Cerebellar cortex (tissue), 1 donor: ENCODE measurements at regions not wholly inside any gene's neighbourhood (a gene's known extent, or its start where the extent isn't known, plus 50 kb on each side); places are given as distances from the start of the nearest gene placed in this dataset.
A peak's percentile ranks its signal among the peaks of the same experiment; 100 is the strongest.
"Not testable (repeated sequence)": the region's sequence is repeated elsewhere in the genome, so short reads cannot be mapped to it uniquely, and the experiment has no call there.

Experiments
- DNase-seq: peaks from one replicate; pipeline ENCODE4 v3.0.0-alpha.2; 2015; ENCODE audit warnings: low spot score

DNA sequence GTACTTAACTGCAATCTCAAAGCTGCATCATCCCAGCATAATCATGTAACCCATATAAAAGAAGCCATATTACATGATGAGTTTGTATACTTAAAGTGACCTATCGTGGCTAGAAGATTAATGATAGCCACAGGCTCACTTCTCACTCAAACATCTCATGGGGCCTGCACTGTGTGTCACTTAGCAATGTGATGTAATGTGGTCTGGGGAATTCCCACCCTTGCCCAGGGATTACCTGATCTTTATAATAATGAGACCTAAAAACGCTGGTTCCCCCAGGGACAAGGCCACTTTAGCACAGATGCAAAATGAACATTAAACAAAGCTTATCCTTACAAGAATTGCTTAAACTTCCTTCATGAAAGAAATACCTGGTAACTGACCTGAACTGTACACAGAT lies 427.1 kb upstream of the CNTNAP5 start:
- no peak for DNase-seq

DNA sequence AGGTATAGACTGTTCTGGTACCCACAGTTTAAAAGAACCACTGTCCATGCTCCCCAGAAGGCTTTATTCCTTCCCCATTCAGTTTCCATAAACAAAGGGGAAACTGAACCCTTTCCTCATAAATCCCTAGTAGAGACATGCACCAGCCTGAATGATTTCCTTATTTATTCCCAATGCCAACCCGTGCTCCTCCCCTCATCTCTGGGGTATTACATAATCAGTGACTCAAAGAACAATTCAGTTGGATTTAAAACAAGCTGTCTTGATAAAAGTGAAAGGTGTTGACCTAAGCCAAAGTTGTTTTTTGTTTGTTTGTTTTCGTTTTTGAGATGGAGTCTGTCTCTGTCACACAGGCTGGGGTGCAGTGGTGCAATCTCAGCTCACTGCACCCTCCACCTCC lies 418.5 kb upstream of the CNTNAP5 start:
- no peak for DNase-seq

DNA sequence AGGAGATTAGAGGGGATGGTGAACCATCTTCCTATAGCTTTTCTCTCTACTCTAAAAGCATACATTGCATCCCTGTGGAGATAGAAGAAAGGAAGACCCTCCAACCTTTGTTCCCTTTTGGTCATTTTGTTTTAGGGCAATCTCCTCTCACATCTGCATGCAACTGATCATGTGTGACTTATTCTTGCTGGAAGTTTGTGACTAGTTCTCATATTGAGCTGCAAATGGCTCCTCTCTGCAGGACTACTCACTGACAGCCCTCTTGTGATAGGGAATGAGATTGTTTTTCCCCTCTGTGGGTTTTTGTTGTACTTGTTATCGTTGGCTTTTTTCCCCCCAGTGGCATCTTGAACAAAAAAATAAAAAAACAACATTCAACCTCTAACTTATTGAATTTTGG lies 416.0 kb upstream of the CNTNAP5 start:
- no peak for DNase-seq

DNA sequence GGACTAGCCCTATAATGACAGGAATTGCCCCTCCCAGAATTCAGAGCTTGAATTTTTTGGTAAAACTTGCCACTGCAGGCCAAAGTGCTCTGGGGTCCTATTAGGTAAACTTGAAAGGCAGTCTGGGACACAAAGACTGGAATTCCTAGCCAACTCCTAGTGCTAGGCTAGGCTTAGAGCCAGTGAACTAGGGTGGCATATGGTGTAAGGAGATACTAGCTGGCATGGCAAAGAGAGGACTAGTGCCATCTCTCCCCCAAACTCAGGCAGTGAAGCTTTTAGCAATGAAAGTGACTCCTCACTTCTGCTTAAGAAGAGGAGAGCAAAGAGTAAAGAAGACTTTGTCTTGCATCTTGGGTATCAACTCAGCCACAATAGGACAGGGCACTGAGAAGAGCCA lies 410.5 kb upstream of the CNTNAP5 start:
- DNase-seq, result no peak

DNA sequence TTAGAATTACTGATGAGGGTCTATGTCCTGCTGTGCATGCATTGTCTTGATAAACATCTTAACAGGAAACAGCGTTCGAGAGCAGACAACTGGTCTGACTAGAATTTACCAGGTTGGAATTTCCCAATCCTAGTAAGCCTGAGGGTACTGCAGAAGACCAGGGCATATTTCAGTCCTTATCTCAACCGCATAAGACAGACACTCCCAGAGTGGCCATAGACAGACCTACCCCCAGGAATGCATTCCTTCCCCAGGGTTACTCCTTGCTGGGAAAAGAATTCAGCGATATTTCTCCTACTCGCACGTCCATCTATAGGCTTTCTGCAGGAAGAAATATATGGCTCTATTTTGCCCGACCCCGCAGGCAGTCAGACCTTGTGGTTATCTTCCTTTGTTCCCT lies 406.4 kb upstream of the CNTNAP5 start:
- DNase-seq, result not testable (repeated sequence)

DNA sequence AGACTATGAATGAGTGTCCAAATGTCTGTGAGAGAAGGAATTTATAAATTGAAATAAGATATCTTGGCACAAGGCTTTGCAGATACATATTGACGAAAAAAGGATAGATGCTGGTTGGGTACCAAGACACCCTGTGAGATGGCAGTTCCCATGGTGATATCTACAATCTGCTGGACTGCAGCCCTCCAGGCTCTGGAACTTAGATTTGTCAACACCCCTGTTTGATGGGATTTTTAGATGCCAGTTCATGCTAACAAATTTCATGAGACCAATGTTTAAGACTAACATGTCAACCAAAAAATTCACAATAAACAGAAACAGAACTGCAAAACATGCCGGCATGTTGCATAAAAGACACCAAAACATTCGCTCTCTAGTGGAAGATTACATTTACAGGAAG lies 400.3 kb upstream of the CNTNAP5 start:
- no peak for DNase-seq

DNA sequence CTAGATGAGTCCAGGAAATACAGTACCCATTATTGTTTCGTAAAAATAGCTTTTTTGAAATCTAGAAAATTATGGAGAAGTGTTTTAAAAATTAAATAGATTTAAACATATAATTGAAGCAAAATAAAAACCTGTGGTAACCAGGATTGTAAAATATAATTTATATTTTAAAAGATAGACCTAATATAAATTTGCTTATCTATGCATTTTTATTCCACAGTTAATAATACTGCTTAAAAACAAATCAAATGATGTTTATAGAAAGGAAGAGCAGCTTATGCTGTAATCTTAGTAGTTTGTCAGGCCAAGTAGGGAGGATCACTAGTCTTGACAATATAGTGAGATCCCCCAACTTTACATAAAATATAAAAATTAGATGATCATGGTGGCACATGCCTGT lies 388.9 kb upstream of the CNTNAP5 start:
- no peak for DNase-seq

DNA sequence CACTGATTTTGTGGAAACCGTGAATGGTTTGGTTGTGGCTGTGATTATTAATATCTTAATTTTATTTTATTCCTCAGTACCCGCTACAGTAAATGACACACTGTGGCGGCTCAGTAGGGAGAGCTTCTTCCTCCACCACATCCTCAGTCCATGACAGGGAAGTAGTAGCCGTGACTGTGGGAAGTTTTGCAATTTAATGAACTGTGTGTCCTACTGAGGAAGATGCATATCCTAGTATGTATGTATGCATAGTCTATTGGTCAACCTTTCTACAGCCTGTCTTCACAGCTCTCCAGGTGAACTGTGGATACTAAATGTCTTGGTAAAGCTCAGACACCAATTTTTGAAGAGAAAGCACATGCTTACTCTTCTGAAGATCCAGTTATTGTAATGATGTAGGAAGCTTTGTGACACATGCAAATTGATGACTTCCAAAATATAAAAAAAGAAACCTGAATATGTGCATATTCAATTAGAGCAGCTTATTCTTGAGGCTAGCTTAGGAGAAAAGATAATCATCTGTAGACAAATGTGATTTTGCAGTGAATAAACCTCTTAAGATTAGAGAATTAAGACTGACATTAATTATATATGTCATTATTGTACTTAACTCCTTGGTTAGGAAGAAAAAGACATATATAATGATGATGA lies 384.3 kb upstream of the CNTNAP5 start:
- DNase-seq, result no peak

DNA sequence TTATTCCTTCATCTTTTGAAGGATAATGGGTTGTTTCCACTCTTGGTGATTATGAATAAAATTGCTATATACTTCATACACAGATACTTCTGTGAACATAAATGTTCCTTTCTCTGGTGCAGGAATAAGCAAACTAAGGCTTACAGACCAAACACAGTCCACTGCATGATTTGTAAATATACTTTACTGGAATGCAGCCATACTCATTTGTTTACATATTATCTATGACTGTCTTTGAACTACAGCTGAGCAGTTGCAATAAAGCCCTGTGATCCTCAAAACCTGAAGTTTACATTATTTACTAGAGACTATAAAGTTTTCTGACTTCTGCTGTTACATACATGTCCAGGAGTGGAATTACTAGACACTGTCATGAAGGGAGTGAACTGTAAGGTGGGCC lies 381.0 kb upstream of the CNTNAP5 start:
- no peak for DNase-seq

DNA sequence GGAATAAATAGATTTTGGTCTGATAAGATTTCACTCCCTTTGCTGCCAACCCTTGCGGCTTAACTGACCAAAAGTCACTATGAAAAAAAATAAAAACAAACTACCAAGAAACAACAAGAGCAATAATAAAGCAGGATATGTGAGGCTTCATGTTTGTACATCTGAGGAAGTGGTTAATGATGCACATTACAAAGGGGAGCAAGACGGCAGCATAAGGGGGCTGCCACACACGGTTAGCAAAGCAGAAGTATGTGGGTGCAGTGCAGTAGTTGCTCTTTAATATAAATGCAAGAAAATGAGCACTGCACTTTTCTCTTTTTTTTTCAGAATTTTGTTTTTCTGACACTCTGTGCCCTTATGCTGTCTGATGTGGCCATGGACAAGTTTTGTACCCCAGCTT lies 377.1 kb upstream of the CNTNAP5 start:
- no peak for DNase-seq

DNA sequence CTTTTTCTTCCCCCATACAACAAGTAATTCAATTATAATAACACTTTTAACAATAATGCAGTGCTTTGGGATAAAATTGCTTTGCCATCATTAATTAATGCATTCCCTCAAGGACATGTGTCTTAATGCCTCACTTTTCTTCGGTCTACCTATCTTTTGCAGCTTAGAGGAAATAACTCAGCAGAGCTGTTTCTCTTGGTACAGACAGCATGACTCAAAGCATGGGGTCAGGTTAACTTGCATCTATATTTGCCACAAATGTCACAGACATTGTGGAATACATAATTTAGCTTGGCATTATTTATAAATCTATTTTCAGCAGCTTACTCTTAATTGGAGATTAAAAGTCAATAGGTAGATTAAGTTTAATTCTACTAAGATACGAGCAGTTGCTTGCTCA lies 376.1 kb upstream of the CNTNAP5 start:
- no peak for DNase-seq

DNA sequence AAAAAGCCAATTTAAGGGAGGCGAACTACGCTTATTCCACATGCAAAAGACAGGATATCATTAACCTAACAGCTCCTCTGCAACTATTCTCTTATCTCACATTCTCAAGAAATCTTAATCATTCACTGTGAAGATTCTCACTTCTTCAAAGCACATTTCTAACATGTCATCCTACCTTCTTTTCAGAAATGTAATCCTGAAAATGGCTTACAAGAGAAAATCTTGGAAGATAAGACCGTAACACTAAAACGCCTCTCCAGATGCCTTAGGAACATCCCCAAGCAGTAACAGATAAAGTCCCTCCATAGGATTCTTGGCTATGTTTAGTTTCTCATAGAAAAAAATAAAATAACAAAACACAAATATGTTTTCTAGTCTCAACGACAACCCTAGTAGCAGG lies 373.9 kb upstream of the CNTNAP5 start:
- no peak for DNase-seq

DNA sequence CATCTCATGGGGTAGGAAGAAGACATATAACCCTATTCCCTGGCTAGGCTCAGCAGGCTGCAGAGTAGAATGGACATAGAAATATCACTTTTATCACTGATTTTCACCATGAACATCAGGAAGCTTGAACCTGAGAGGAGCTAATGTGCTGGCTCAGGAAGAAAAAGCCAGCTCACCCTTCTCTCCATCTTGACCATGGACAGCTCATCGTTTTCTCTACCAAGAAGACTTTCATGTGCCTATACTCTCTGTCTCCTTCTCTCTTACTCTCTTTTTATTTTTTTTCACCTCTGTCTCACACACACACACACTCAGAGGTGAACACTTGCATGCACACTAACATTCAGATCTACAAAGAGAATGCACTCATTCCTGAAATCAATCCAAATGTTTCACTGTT lies 372.8 kb upstream of the CNTNAP5 start:
- DNase-seq, result no peak

DNA sequence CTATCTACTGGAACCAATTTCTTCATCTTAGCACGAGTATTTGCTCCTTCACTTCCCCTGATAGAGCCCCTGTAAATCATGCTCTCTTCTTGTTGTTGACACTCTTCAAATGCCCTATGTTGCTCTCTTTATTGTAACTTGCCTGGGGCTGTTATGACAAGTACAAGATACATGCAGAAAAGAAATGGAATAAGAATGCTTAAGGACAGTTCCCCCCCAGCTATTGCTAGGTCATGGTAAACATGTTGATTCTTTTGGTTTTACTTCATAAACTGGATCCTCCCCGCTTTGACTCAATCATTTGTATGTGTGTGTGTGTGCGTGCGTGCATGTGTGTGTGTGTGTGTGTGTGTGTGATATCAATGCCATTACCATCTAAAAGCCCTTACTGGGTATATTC lies 368.5 kb upstream of the CNTNAP5 start:
- no peak for DNase-seq

DNA sequence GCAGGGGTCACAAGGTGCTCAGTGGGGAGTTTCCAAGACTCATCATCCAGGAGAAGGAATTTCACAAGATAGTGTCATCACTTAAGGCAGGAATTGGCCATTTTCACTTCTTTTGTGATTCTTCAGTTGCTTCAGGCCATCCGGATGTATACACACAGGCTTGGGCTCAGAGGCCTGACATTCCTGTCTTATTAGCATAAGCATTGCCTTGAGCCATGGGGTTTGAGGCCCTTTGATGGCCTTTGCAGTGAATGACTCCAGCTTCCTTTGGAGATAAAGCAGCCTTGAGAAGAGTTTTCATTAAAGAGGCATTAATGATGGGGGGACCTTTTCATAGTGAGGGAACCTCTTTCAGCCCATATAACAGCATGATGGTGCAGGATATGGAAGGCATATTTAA lies 366.0 kb upstream of the CNTNAP5 start:
- no peak for DNase-seq

DNA sequence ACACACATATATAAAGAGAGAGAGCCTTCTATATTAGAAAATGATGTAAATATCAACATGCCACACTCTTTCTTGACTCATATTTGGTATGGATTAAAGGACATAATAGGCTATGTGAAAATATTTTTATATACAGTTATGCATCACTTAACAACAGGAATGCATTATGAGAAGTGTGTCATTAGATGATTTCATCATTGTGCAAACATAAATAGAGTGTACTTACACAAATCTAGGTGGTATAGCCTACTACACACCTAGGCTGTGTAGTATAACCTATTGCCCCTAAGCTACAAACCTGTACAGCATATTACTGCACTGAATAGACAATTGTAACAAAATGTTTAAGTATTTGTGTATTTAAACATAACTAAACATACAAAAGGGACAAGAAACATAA lies 354.8 kb upstream of the CNTNAP5 start:
- DNase-seq, result no peak

DNA sequence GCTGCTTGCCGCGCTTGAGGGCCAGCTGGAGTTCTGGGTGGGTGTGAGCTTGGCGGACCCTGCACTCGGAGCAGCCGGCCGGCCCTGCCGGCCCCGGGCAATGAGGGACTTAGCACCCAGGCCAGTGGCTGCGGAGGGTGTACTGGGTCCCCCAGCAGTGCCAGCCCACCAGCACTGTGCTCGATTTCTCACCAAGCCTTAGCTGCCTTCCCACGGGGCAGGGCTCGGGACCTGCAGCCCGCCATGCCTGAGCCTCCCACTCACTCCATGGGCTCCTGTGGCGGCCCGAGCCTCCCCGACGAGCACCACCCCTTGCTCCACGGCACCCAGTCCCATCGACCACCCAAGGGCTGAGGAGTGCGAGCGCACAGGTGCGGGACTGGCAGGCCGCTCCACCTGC lies 341.3 kb upstream of the CNTNAP5 start:
- DNase-seq, result not testable (repeated sequence)

DNA sequence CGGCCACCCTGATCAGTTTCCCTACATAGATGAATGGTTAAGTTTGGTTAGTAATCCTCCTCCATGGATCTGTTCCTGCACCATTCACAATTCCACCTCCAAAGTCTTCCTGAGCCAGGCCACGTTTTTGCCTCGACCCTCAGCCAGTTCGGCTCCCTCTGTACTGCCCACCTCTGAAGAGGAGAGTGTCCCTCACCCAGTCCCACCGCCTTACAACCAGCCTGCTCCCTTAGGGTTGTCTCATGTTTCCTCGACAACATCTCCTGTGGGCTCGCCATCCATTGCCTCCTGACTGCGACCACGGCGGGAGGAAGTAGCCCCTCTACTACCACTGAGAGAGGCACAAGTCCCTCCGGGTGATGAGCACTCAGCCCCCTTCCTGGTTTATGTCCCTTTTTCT lies 338.0 kb upstream of the CNTNAP5 start:
- no peak for DNase-seq

DNA sequence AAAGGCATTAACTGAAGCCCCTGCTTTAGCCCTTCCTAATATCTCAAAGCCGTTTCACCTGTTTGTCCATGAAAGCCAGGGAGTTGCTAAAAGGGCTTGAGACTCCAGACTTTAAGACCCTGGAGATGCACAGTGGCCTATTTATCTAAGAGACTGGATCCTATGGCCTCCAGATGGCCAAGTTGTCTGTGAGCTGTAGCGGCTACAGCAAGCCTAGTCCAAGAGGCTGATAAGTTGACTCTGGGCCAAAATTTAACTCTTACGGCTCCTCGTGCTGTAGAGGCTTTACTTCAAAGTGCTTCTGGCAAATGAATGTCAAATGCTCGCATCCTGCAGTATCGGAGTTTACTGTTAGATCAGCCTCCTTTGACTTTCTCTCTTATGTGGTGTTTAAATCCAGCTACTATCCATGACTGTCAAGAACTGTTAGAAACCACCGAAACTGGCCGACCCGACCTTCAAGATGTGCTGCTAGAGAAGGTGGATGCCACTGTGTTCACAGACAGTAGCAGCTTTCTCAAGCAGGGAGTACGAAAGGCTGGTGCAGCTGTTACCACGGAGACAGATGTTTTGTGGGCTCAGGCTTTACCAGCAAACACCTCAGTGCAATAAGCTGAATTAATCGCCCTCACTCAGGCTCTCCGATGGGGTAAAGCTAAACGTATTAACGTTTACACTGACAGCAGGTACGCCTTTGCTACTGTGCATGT lies 336.7 kb upstream of the CNTNAP5 start:
- peak; percentile 0 for DNase-seq

DNA sequence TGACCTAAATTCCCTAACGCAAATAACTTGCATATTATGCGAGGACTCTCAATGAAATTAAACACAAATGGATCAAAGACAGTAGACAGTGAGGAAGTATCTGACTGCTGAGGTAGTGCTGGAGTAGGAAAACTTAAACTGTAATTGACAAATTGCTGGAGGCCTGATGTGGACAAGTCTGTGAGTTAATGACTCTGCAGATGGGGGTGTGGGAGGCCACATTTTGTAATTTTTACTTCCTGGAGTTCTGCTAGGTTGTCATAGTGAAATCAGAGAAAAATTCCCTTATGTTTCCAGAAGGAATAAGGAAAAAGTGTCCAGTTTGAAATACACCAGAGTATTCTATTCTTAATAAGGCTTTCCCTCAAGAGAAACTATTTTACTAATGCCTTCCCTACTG lies 333.0 kb upstream of the CNTNAP5 start:
- DNase-seq, result no peak

DNA sequence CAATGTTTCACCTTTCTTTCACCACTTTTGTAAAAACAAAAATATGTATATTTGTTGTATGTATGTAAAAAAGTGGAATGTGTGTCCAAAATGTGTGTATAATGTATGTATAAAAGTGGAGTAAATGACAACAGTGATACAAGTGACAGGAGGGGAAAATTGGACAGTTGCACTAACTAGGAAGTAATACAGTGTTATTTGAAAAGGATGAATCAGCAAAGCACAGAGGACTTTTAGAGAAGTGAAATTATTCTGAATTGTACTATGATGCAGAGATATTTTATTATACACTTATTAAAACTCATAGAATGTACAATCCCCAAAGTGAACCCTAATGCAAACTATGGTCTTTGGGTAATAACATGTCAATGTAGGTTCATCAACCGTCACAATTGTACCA lies 331.3 kb upstream of the CNTNAP5 start:
- DNase-seq, result no peak

DNA sequence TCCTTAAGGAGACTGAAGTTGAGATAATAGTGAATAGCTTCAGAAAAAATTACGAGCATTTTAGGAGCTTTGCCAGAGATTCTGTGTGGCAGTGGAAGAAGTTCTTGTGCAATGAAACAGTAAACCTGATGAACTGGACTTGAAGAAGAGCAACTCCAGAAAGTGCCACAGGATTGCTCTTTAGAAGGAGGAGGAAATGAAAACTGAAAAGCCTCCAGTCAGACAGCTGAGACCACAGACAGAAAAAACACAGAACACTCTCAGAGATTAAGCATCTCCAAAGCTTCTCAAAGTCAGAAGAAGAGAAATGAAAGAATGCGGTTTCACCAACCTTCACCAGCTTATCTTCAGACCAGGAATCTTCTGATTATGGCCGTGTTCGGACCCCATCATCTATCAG lies 329.7 kb upstream of the CNTNAP5 start:
- no peak for DNase-seq

DNA sequence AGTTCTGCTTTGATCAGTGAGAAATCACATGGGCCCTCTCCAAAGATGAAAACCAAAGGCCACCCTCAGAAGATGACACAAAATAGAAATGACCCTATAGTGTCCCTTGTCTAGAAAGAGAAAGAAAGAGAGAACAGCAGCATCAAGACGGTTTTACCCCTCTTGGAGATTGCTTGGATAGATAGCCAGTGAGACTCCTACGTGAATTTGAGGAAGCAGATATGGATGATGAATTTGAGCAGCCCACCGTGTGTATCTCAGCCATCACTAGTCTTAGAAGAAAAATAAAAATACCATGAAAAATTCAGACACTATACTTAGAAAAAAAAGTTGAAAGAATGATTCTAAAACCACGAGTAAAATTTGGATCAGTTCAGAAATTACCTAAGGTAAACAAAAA lies 329.1 kb upstream of the CNTNAP5 start:
- no peak for DNase-seq

DNA sequence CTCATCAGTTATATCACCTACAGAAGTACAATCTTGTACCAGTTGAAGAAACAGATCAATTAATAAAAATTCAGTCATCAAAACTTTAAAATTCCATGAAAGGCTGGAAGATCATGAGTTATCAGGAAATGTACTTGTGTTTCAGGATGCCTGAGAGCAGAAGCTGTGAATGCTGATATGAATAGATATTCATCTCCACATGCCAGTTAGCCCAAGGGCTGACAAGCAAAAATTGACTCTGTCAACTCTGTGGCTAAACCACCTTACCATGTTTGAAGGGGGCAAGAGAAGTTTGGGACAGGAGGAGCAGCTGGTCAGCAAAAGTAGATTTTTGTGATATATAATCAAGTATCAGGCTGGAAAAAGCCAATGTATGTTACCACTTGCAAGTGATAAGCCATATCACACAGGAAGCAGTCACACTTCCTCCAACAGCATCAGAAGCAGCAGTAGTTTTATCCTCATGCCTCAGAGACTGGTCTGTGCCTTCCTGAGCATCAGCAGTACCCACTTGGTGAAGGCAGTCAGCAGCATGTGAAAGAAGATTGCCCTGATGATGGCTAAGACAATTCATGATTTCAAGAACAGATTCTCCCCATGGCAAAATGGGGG lies 328.2 kb upstream of the CNTNAP5 start:
- no peak for DNase-seq
